ENCODE measurements at regions not wholly inside any gene's neighbourhood (a gene's known extent, or its start where the extent isn't known, plus 50 kb on each side); places are given as distances from the start of the nearest gene placed in this dataset.

DNA sequence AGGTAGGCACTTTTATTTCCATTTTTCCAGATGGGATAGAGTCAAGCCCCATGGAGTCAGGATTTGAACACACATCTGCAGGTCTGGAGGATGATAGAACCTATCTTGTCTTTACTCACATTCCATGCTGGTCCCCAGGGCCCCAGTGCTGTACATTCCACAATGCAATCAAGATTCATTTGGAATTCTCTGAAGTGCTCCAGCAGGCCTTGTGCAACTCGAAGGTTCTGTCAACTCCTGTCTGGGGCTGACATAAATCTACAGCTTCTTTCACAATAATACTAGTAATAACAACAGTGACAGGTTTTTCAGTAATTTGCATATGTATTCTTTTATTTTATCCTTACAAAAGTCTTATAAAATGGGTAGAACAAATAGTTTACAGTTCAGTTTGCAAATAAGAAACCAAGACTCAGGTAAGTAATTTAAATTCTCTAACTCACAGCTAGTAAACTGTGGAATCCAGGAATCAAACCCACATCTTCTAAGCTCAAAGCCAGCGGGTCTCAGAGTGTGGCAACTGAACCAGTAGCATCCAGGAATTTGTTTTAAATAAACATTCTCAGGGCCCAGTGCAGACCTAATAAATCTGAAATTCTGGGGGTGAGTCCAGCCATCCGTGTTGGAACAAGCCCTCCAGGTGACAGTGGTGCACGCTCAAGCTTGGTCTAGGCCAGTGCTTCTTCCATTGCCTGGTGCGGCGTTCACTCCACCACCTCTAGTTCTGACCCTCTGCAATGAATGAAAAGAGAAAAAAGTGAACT is 137.0 kb upstream of the TNFAIP3 start:
- ATAC-seq (replicated peaks in 6 of 8), result peak in 2 of 8 experiments; percentile 24 to 25
- in situ Hi-C loops (cut with MboI; ENCODE audit: low pct_unique_long_range_greater_than_20kb in 2 of 9, low sequenced_read_pairs in 9 of 9, unreplicated experiment in 9 of 9), result no loop called here

DNA sequence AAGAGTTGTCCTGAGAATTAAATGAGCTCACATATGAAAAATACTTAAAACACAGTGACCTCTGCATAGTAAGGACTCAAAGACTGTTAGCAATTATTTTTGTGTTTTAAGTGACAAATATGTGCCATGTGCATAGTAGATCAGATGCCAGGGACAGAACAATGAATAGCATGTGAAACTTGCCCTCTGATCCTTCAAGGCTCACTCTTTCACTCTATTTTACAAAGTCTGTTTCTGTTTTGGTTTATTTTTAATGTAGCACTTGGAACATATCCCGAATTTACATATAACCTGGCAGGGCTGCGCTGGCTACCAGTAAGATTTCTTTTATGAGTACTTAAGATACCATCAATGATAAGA is 135.5 kb upstream of the TNFAIP3 start:
- ATAC-seq (replicated peaks in 6 of 8), result no peak
- Histone ChIP-seq H3K27ac (no peak overlapping the region), H3K4me1 (replicated peaks in 1 of 2) (no peaks in the 10 kb centered on the region), H3K4me3 (no peak overlapping the region)
- in situ Hi-C loops (cut with MboI; ENCODE audit: low pct_unique_long_range_greater_than_20kb in 2 of 9, low sequenced_read_pairs in 9 of 9, unreplicated experiment in 9 of 9), result no loop called here
- WGBS, 10 experiments, result 0 to 100% (median 73%) methylated on average over 1 to 2 of the region's 2 CpGs; no CpG with 5 or more reads in 1 of the 10 experiments

More for the DNA sequence above, 137.0 kb upstream of the TNFAIP3 start:
- no peaks in the 10 kb centered on the region for H3K4me1 ChIP-seq (replicated peaks in 1 of 2)
- H3K27ac ChIP-seq, result no peak overlapping the region
- 0 to 93% (median 73%) methylated on average over 1 to 6 of the region's 6 CpGs; no CpG with 5 or more reads in 1 of the 10 experiments for WGBS, 10 experiments
- no peak overlapping the region for H3K4me3 ChIP-seq

DNA sequence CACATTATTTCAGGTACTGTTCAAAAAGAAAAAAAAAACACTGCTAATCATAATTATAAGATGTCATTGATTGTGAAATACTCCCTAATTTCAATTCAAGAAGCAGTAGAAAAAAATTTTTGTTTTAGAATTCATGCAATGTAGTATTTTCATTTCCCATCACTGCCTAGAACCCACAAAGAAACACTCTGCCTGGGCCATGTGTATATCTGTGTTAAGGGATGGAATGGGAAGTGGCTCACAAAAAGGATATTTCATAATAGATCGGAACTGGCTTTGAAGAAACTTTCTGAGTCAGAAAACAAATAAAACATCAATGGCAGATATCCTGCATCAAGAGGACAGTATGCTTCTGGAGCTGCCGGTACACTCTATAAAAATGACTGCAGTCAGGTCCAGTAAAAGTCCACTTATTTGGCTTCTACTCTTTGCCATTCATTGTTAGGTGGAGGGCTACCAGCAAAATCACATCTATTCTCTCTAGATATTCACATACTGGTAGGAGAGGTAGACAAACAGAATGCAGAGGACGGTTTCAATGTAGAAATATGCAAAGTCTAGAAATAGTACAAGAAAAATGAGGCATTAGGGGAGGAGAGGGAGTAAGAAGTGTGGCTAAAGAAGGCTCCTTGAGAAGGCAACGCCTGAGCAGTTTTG is 135.0 kb upstream of the TNFAIP3 start:
- ATAC-seq (replicated peaks in 6 of 8), result peak in 2 of 8 experiments; percentile 49 to 51
- in situ Hi-C loops (cut with MboI; ENCODE audit: low pct_unique_long_range_greater_than_20kb in 2 of 9, low sequenced_read_pairs in 9 of 9, unreplicated experiment in 9 of 9), result no loop called here
- 7 to 95% (median 74%) methylated on average over 2 to 4 of the region's 4 CpGs for WGBS, 10 experiments
- H3K4me1 ChIP-seq (replicated peaks in 1 of 2), result no peaks in the 10 kb centered on the region
- no peak overlapping the region for H3K4me3 ChIP-seq
- H3K27ac ChIP-seq, result no peak overlapping the region

DNA sequence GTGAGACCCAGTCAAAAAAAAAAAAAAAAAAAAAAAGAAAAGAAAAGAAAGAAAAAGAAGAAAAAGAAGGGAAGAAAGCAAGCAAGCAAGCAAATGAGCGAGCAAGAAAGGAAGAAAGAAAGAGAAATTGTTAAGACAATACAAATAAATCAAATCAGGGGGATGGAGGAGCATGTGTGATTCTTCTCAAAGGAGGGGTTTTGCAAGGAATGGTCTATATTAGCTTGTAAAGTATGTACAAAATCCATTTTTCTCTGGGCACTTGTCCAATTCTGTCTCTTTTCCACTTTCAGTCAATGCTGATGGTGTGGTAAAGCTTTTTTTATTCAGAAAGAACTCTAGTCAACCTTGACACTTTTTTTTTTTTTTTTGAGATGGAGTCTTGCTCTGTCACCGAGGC is 133.7 kb upstream of the TNFAIP3 start:
- H3K4me3 ChIP-seq, result no peak overlapping the region
- no peak overlapping the region for H3K27ac ChIP-seq
- 65 to 100% (median 91%) methylated on average over 1 to 2 of the region's 2 CpGs; no CpG with 5 or more reads in 1 of the 10 experiments for WGBS, 10 experiments
- in situ Hi-C loops (cut with MboI; ENCODE audit: low pct_unique_long_range_greater_than_20kb in 2 of 9, low sequenced_read_pairs in 9 of 9, unreplicated experiment in 9 of 9), result no loop called here
- peaks cover 0 to 10% of the 10 kb centered on the region in 2 donors for H3K4me1 ChIP-seq (replicated peaks in 1 of 2)
- no peak for ATAC-seq (replicated peaks in 6 of 8)

DNA sequence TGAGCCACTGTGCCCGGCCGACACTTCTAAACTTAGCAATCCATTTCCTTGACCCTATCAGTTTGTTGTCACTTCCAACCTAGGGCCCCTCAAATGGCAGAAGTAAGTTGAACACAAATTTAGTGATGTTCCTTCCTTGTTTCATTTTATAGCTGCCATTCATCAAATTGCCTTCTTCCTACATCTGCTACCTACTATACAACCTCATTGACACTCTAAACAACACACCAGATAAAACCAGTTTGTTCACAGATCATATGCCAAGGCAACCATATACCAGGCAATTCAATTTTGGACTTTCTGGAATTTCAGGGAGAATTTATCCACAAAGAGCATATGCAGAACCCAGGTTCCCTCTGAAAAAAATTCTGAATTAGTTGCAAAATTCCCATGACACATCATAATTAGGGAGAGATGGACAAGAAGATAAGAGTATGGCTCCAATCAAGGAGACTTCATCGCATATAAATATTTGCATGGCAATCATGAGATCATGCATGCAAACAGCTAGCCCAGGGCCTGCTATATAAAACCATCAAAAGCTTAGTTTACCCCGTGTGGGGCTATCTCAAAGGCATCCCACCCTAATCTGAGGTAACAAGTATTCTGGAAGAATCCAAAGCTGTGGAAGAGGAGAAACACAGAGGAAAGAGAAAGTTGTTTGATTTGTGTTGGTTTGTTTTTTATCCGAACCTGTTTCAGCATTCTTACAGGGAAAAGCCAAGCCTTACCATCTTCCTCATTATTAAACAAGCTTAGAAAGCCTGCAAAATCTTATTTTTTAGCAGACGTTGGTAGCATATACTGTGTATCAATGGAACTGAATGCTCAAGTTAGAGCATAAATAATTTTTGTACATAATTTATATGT is 132.8 kb upstream of the TNFAIP3 start:
- no peak overlapping the region for H3K27ac ChIP-seq
- in situ Hi-C loops (cut with MboI; ENCODE audit: low pct_unique_long_range_greater_than_20kb in 2 of 9, low sequenced_read_pairs in 9 of 9, unreplicated experiment in 9 of 9), result no loop called here
- WGBS, 10 experiments, result 20 to 93% (median 83%) methylated on average over 1 to 6 of the region's 6 CpGs; no CpG with 5 or more reads in 1 of the 10 experiments
- no peak overlapping the region for H3K4me3 ChIP-seq
- peak in 3 of 8 experiments; percentile 48 to 62 (median 51) for ATAC-seq (replicated peaks in 6 of 8)
- H3K4me1 ChIP-seq (replicated peaks in 1 of 2), result peaks cover 0 to 10% of the 10 kb centered on the region in 2 donors

DNA sequence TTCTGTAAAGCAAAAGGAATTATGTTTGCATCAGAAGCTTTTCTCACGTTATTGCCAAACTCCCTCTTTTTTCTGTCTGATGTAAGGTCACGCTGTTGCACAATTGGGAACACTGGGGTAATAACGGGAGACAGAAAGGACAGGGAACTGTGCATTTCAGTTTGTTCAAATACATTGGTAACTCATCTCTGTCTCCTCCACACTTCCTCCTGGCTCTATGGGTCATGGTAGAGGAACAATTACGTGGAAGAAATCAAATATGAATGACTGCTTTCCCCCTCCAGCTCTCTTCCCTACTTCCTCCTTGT is 132.2 kb upstream of the TNFAIP3 start:
- Histone ChIP-seq H3K27ac (no peak overlapping the region), H3K4me1 (replicated peaks in 1 of 2) (peaks cover 0 to 10% of the 10 kb centered on the region in 2 donors), H3K4me3 (no peak overlapping the region)
- 30 to 96% (median 80%) methylated on average over 2 to 4 of the region's 4 CpGs; no CpG with 5 or more reads in 1 of the 10 experiments for WGBS, 10 experiments
- in situ Hi-C loops (cut with MboI; ENCODE audit: low pct_unique_long_range_greater_than_20kb in 2 of 9, low sequenced_read_pairs in 9 of 9, unreplicated experiment in 9 of 9), result no loop called here
- no peak for ATAC-seq (replicated peaks in 6 of 8)

DNA sequence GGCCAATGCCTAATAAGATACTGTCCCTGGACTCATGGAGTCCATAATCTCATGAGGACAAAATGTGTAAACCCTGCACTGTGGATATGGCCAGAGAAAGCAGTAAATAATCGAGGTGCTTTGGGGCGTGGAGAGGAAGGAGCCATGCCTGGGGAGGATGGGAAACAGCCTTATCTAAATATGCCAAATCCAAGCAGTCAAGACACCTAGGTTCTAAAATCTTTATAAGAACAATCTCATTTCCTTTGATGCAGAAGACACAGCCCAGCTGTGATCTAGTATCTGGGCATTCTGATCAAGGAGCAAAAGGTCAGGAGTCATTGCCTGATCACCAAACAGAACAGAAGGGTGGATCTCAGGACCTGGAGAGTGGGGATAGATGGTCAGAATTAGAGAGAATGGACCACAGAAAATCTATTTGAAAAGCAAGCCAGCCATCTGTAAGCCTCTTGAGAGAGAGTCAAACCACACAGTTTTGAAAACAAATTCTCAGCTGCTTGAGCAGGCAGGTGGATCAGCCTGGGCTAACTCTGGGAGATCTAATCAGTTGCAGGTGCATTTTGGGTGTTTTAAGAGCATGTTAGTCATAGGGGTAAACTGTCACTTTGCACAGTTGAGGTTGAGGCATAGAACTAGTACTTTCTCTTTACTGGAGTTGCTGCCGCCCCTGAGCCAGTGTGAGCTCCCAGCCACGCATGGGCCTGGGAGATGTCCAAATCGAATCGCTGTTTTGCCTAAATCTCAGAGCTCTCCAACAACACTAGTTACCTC is 130.8 kb upstream of the TNFAIP3 start:
- 80 to 98% (median 92%) methylated on average over 3 to 6 of the region's 6 CpGs; no CpG with 5 or more reads in 5 of the 10 experiments for WGBS, 10 experiments
- H3K27ac ChIP-seq, result no peak overlapping the region
- ATAC-seq (replicated peaks in 6 of 8), result no peak
- peaks cover 0 to 10% of the 10 kb centered on the region in 2 donors for H3K4me1 ChIP-seq (replicated peaks in 1 of 2)
- H3K4me3 ChIP-seq, result no peak overlapping the region
- in situ Hi-C loops (cut with MboI; ENCODE audit: low pct_unique_long_range_greater_than_20kb in 2 of 9, low sequenced_read_pairs in 9 of 9, unreplicated experiment in 9 of 9), result no loop called here

DNA sequence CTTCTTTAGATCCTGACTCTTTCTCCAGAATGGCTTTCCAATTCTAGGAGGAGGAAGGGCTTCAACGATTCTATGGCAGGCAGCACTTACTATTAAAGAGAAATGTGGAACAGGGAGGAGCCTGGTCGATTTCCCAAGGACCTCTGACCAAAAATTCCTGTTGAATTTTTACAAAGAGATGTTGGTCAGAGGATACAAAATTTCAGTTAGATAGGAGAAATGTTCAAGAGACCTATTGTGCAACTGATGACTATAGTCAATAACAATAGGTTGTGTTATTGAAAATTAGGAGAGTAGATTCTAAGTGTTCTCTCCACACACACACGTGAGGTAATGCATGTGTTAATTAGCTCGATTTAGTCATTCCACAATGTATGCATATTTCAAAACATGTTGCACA is 130.1 kb upstream of the TNFAIP3 start:
- 21 to 90% (median 71%) methylated on average over 2 to 4 of the region's 4 CpGs for WGBS, 10 experiments
- in situ Hi-C loops (cut with MboI; ENCODE audit: low pct_unique_long_range_greater_than_20kb in 2 of 9, low sequenced_read_pairs in 9 of 9, unreplicated experiment in 9 of 9), result no loop called here
- Histone ChIP-seq H3K4me1 (replicated peaks in 1 of 2) (peaks cover 0 to 10% of the 10 kb centered on the region in 2 donors), H3K27ac (no peak overlapping the region), H3K4me3 (no peak overlapping the region)
- no peak for ATAC-seq (replicated peaks in 6 of 8)

DNA sequence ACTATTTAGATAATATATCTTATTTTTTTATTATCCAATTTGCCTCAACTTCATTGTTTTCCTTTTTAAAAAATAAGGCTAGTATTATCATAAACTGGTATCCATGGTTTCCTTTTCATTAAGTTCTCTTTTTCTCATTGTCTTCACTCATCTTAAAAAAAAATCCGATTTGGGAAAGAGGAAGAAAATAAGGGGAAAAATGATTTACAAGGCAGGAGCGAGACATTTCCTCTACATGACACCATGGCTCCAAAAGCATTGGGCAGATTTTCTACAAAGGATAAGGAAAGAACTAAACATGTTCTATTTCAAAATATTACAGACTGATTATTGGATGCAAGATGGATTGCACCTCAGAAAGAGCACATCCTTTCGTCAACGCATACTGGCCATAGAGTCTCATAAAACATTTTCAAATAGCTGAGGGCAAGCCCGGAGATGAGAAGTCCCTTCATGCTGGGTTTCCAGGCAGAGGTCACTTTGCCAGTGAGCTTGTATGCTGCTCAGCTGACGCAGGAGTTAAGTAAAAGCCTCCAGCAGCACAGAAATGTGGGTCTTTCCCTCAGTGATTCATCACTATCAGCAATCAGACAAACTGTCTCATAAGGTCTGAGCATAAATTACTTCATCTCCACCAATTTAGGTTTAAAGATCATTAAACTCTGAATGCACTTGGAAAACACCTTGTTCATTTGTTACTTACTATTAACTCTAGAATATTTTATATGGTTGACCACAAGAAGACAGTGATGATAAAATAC is 129.0 kb upstream of the TNFAIP3 start:
- 13 to 100% (median 83%) methylated on average over 1 to 6 of the region's 6 CpGs for WGBS, 10 experiments
- Histone ChIP-seq H3K4me3 (no peak overlapping the region), H3K4me1 (replicated peaks in 1 of 2) (peaks cover 0 to 10% of the 10 kb centered on the region in 2 donors), H3K27ac (no peak overlapping the region)
- in situ Hi-C loops (cut with MboI; ENCODE audit: low pct_unique_long_range_greater_than_20kb in 2 of 9, low sequenced_read_pairs in 9 of 9, unreplicated experiment in 9 of 9), result no loop called here
- ATAC-seq (replicated peaks in 6 of 8), result peak in 7 of 8 experiments; percentile 23 to 78 (median 41)

DNA sequence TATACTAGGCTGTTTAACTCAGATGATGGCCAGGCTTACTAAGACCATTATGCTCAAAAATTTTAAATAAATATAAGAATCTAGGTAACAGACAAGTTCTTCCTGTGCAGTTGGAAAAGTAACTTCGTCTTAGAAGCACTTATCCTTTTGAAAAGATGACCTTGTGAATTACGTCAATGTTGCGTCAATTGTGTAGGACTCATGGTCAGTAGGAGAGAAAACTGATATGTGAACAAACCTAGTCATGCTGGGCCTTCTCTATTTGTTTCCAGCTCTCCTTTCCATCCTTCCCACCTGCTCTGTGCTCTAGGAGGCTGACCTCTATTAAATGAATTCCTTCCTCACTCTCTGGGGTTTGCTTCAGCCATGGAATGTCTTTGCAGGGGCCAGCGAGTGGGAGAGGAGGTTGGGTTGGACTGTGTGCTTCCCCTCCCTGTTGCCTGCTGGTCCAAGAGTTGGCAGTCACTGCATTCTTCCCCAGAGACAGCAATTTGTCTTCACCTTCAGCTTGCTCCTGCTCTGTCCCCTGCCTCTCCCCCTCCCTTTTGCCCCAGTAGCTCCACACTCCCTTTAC is 128.0 kb upstream of the TNFAIP3 start:
- 68 to 100% (median 86%) methylated on average over 2 to 4 of the region's 4 CpGs; no CpG with 5 or more reads in 3 of the 10 experiments for WGBS, 10 experiments
- in situ Hi-C loops (cut with MboI; ENCODE audit: low pct_unique_long_range_greater_than_20kb in 2 of 9, low sequenced_read_pairs in 9 of 9, unreplicated experiment in 9 of 9), result no loop called here

DNA sequence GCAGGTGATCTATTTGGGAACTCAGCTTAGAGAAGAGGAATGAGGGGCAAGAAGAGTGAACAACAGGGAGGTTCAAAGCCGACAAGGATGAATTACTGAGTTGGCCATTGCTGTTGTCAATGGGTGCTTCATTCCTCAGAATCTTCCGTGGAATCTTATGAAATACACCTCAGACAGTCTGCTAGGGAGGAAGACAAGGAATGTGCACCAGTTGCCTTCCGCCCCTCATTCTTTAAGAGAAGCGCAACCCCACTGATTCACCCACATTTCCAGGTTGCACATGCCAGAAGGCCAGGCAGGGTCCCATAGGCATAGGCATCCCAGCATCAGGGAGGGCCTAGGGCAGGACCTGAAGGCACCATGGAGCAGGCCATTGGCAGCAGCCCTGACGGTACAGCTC is 127.5 kb upstream of the TNFAIP3 start:
- Histone ChIP-seq H3K4me1 (replicated peaks in 1 of 2) (peaks cover 0 to 10% of the 10 kb centered on the region in 2 donors), H3K4me3 (no peak overlapping the region), H3K27ac (no peak overlapping the region)
- no peak for ATAC-seq (replicated peaks in 6 of 8)
- in situ Hi-C loops (cut with MboI; ENCODE audit: low pct_unique_long_range_greater_than_20kb in 2 of 9, low sequenced_read_pairs in 9 of 9, unreplicated experiment in 9 of 9), result no loop called here
- WGBS, 10 experiments, result 67 to 100% (median 92%) methylated on average over 1 to 4 of the region's 5 CpGs; no CpG with 5 or more reads in 4 of the 10 experiments

More for the DNA sequence above, 128.0 kb upstream of the TNFAIP3 start:
- Histone ChIP-seq H3K4me1 (replicated peaks in 1 of 2) (peaks cover 0 to 10% of the 10 kb centered on the region in 2 donors), H3K27ac (no peak overlapping the region), H3K4me3 (no peak overlapping the region)
- ATAC-seq (replicated peaks in 6 of 8), result no peak

Data from motor neuron (in vitro differentiated cells).